ENCODE measurements at regions not wholly inside any gene's neighbourhood (a gene's known extent, or its start where the extent isn't known, plus 50 kb on each side); places are given as distances from the start of the nearest gene placed in this dataset.

- DNase-seq, result no peak
Measured at GRCh38 chr2:6793913-6794312, 71.8 kb downstream of the CMPK2 start.

- DNase-seq, result no peak
Measured at GRCh38 chr2:6794448-6794847, 71.3 kb downstream of the CMPK2 start.
